ENCODE measurements at regions not wholly inside any gene's neighbourhood (a gene's known extent, or its start where the extent isn't known, plus 50 kb on each side); places are given as distances from the start of the nearest gene placed in this dataset.

DNA sequence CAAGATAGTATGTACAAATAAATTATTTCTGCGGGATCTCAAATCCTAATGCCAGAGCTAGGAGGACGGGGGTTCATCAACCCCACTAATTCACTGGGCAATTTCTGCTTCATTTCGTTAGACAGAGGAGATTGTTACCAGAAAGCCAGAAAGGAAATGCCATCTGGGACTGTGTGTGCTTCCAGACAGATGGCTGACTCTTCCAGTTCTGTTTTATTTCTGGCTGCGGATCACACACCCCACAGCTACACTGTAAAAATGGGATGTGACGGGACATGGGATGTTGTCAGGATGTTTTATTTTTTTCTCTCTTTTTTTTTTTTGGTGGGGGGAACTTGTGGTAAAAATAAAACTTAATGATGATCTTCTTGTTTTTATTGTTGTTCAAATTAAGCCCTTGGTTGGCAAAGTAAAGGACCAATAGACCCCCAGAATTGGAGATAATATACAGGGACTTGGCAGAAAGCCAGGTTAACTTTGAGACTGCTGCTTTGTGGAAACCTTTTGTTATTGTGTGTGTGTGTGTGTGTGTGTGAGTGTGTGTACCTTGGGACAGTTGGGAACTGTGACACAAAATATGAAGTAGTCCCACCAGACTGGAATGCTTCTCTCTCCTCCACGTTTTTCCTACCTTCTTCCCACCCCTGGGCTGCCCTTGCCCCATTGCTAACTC lies 114.5 kb downstream of the NUF2 start:
- no peak overlapping the region for H3K4me3 Mint-ChIP-seq (ENCODE audit: unreplicated experiment)
- H3K9me3 Mint-ChIP-seq (ENCODE audit: unreplicated experiment): peaks cover 1% of the 10 kb centered on the region
- Histone ChIP-seq H3K4me3 (ENCODE audit: insufficient read depth, low read depth, low read length) (no peak overlapping the region), H3K4me2 (ENCODE audit: low read length) (no peak overlapping the region), H3K27ac (ENCODE audit: low read depth, low read length) (no peak overlapping the region), H3K27me3 (ENCODE audit: insufficient read depth, low read length) (peaks cover 2% of the 10 kb centered on the region), H3K36me3 (ENCODE audit: insufficient read depth, low read length) (no peaks in the 10 kb centered on the region), H2AFZ (ENCODE audit: low read depth, low read length) (no peak overlapping the region), H3K79me2 (ENCODE audit: insufficient read depth, low read length) (no peaks in the 10 kb centered on the region), H3K4me1 (ENCODE audit: insufficient read depth, low read length) (no peaks in the 10 kb centered on the region), H4K20me1 (ENCODE audit: insufficient read depth, low read length) (no peaks in the 10 kb centered on the region), H3K9ac (ENCODE audit: low read length) (no peak overlapping the region), H3K9me3 (ENCODE audit: insufficient read depth, low read depth, low read length) (no peaks in the 10 kb centered on the region)
- DNase-seq (ENCODE audit: low read depth): no peak
- H3K27ac Mint-ChIP-seq (ENCODE audit: unreplicated experiment): no peak overlapping the region
- no peak for FAIRE-seq
- peaks cover 6% of the 10 kb centered on the region for H3K27me3 Mint-ChIP-seq (ENCODE audit: low read depth, unreplicated experiment)
- no peaks in the 10 kb centered on the region for H3K36me3 Mint-ChIP-seq (ENCODE audit: low read depth, unreplicated experiment)
- H3K4me1 Mint-ChIP-seq (ENCODE audit: low read depth, unreplicated experiment): no peaks in the 10 kb centered on the region
- TF ChIP-seq EZH2 (IDR thresholded peaks at IDR 0.05; ENCODE audit: insufficient read depth, low read length): no peak
- TF ChIP-seq, protein P1, sequence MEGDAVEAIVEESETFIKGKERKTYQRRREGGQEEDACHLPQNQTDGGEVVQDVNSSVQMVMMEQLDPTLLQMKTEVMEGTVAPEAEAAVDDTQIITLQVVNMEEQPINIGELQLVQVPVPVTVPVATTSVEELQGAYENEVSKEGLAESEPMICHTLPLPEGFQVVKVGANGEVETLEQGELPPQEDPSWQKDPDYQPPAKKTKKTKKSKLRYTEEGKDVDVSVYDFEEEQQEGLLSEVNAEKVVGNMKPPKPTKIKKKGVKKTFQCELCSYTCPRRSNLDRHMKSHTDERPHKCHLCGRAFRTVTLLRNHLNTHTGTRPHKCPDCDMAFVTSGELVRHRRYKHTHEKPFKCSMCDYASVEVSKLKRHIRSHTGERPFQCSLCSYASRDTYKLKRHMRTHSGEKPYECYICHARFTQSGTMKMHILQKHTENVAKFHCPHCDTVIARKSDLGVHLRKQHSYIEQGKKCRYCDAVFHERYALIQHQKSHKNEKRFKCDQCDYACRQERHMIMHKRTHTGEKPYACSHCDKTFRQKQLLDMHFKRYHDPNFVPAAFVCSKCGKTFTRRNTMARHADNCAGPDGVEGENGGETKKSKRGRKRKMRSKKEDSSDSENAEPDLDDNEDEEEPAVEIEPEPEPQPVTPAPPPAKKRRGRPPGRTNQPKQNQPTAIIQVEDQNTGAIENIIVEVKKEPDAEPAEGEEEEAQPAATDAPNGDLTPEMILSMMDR (IDR thresholded peaks at IDR 0.05; ENCODE audit: insufficient read depth, low read depth, low read length): no peak

DNA sequence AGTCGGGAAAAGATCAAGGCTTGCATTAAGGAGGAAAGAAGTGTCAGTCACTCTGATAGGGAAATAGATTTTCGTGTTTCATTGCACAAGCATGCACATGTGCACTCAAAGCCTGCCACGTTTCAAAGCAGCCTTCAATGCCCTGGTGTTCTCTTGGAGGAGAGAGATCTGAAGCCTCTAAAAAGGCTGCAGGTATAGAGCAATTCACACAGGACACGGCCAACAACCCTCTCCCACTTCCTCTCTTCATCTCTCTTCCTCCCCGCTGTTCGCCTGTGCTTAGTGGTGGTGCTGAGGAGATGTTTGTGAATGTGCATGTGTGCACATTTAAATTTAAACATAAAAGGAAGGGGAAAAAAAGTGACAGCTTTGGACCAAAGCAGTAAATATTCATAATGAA lies 117.7 kb downstream of the NUF2 start:
- DNase-seq (ENCODE audit: low read depth) (no peak), FAIRE-seq (no peak)
- no peaks in the 10 kb centered on the region for H3K9me3 Mint-ChIP-seq (ENCODE audit: unreplicated experiment)
- H3K9ac ChIP-seq (ENCODE audit: low read length): no peak overlapping the region
- no peak for TF ChIP-seq EZH2 (IDR thresholded peaks at IDR 0.05; ENCODE audit: insufficient read depth, low read length)
- TF ChIP-seq, protein P1 (IDR thresholded peaks at IDR 0.05; ENCODE audit: insufficient read depth, low read depth, low read length): no peak
- H4K20me1 ChIP-seq (ENCODE audit: insufficient read depth, low read length): no peaks in the 10 kb centered on the region
- H3K4me3 Mint-ChIP-seq (ENCODE audit: unreplicated experiment): no peak overlapping the region
- H3K36me3 Mint-ChIP-seq (ENCODE audit: low read depth, unreplicated experiment): no peaks in the 10 kb centered on the region
- H3K4me3 ChIP-seq (ENCODE audit: insufficient read depth, low read depth, low read length): no peak overlapping the region
- H3K4me2 ChIP-seq (ENCODE audit: low read length): no peak overlapping the region
- H3K4me1 ChIP-seq (ENCODE audit: insufficient read depth, low read length): no peaks in the 10 kb centered on the region
- H3K27me3 ChIP-seq (ENCODE audit: insufficient read depth, low read length): peaks cover 2% of the 10 kb centered on the region
- peaks cover 6% of the 10 kb centered on the region for H3K27me3 Mint-ChIP-seq (ENCODE audit: low read depth, unreplicated experiment)
- no peak overlapping the region for H3K27ac ChIP-seq (ENCODE audit: low read depth, low read length)
- H3K79me2 ChIP-seq (ENCODE audit: insufficient read depth, low read length): no peaks in the 10 kb centered on the region
- no peaks in the 10 kb centered on the region for H3K36me3 ChIP-seq (ENCODE audit: insufficient read depth, low read length)
- H3K27ac Mint-ChIP-seq (ENCODE audit: unreplicated experiment): no peak overlapping the region
- no peak overlapping the region for H2AFZ ChIP-seq (ENCODE audit: low read depth, low read length)
- no peaks in the 10 kb centered on the region for H3K4me1 Mint-ChIP-seq (ENCODE audit: low read depth, unreplicated experiment)
- no peaks in the 10 kb centered on the region for H3K9me3 ChIP-seq (ENCODE audit: insufficient read depth, low read depth, low read length)

DNA sequence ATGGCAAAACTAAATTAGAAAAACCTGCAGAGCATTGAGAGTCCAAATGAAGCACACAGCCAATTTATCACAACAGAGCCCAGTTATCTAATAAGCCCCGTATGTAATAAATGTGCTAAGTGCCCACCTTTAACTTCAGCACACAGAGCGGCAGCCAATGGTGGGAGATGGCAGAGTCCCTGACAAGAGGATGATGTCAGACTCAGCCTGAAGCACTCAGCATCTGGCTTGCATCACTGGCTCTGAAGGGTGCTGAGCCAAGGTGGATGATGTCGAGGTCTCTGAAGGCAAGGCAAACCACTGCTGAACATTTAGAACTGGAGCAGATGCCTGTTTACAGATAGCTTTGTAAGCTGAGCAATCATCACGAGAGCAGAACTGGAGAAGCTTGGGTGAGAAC lies 118.3 kb downstream of the NUF2 start:
- no peaks in the 10 kb centered on the region for H3K36me3 Mint-ChIP-seq (ENCODE audit: low read depth, unreplicated experiment)
- TF ChIP-seq EZH2 (IDR thresholded peaks at IDR 0.05; ENCODE audit: insufficient read depth, low read length): no peak
- TF ChIP-seq, protein P1 (IDR thresholded peaks at IDR 0.05; ENCODE audit: insufficient read depth, low read depth, low read length): no peak
- peaks cover 6% of the 10 kb centered on the region for H3K27me3 Mint-ChIP-seq (ENCODE audit: low read depth, unreplicated experiment)
- DNase-seq (ENCODE audit: low read depth) (no peak), FAIRE-seq (no peak)
- H3K9me3 Mint-ChIP-seq (ENCODE audit: unreplicated experiment): no peaks in the 10 kb centered on the region
- Histone ChIP-seq H3K27me3 (ENCODE audit: insufficient read depth, low read length) (peaks cover 2% of the 10 kb centered on the region), H3K4me1 (ENCODE audit: insufficient read depth, low read length) (no peaks in the 10 kb centered on the region), H3K9me3 (ENCODE audit: insufficient read depth, low read depth, low read length) (no peaks in the 10 kb centered on the region), H3K4me2 (ENCODE audit: low read length) (no peak overlapping the region), H3K4me3 (ENCODE audit: insufficient read depth, low read depth, low read length) (no peak overlapping the region), H3K36me3 (ENCODE audit: insufficient read depth, low read length) (no peaks in the 10 kb centered on the region), H3K79me2 (ENCODE audit: insufficient read depth, low read length) (no peaks in the 10 kb centered on the region), H2AFZ (ENCODE audit: low read depth, low read length) (no peak overlapping the region), H4K20me1 (ENCODE audit: insufficient read depth, low read length) (no peaks in the 10 kb centered on the region), H3K9ac (ENCODE audit: low read length) (no peak overlapping the region), H3K27ac (ENCODE audit: low read depth, low read length) (no peak overlapping the region)
- no peak overlapping the region for H3K4me3 Mint-ChIP-seq (ENCODE audit: unreplicated experiment)
- H3K27ac Mint-ChIP-seq (ENCODE audit: unreplicated experiment): no peak overlapping the region
- no peaks in the 10 kb centered on the region for H3K4me1 Mint-ChIP-seq (ENCODE audit: low read depth, unreplicated experiment)

All from astrocyte (in vitro differentiated cells and primary cell).